Upper lobe of left lung (tissue), 4 donors: ENCODE measurements at regions not wholly inside any gene's neighbourhood (a gene's known extent, or its start where the extent isn't known, plus 50 kb on each side); places are given as distances from the start of the nearest gene placed in this dataset.

Experiments
- POLR2A ChIP-seq, 4 donors: fragments of 450-650 bp; IDR thresholded peaks; one replicate each; pipeline ENCODE4 v1.5.1; 2016 to 2017; ENCODE audit warnings: antibody characterized with exemption in 4 of 4, mild to moderate bottlenecking in 2 of 4
- POLR2AphosphoS5 ChIP-seq, 2 donors: sonication (generic); formaldehyde crosslinking; IDR thresholded peaks; one replicate each; pipeline ENCODE4 v1.5.1; 2017; ENCODE audit warnings: antibody characterized with exemption in 2 of 2
- TF ChIP-seq, protein P1 (sequence below), 6 experiments: fragments of 450-650 bp in 4 of 6; fragments of 200-600 bp in 2 of 6; sonication (generic) in 2 of 6; IDR thresholded peaks; one replicate each; pipeline ENCODE4 v1.5.1; 2016 to 2019; ENCODE audit warnings: antibody characterized with exemption in 6 of 6

DNA sequence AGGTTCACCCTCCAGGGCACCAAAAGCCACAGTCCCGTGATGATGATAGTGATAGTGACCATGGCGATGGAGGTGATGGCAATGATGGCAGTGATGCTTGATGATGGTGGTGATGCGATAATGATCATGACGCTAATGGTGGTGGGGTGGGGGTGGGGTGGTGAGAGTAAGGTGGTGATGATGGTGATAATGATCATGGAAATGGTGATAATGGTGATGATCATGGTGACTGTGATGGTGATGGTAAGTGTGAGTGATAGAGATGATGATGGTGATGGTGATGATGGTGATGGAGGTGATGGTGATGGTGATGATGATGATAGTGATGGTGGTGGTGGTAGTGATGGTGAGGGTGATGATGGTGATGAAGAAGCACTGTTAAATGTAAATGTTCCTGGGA is 96.9 kb downstream of the SYNE3 start:
- TF ChIP-seq, protein P1, sequence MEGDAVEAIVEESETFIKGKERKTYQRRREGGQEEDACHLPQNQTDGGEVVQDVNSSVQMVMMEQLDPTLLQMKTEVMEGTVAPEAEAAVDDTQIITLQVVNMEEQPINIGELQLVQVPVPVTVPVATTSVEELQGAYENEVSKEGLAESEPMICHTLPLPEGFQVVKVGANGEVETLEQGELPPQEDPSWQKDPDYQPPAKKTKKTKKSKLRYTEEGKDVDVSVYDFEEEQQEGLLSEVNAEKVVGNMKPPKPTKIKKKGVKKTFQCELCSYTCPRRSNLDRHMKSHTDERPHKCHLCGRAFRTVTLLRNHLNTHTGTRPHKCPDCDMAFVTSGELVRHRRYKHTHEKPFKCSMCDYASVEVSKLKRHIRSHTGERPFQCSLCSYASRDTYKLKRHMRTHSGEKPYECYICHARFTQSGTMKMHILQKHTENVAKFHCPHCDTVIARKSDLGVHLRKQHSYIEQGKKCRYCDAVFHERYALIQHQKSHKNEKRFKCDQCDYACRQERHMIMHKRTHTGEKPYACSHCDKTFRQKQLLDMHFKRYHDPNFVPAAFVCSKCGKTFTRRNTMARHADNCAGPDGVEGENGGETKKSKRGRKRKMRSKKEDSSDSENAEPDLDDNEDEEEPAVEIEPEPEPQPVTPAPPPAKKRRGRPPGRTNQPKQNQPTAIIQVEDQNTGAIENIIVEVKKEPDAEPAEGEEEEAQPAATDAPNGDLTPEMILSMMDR (IDR thresholded peaks at IDR 0.05): no peak
- TF ChIP-seq POLR2AphosphoS5 (IDR thresholded peaks at IDR 0.05) (no peak), POLR2A (IDR thresholded peaks at IDR 0.05) (no peak)
